Esophagus muscularis mucosa (tissue), 4 donors: ENCODE measurements at regions not wholly inside any gene's neighbourhood (a gene's known extent, or its start where the extent isn't known, plus 50 kb on each side); places are given as distances from the start of the nearest gene placed in this dataset.
"Not testable (repeated sequence)": the region's sequence is repeated elsewhere in the genome, so short reads cannot be mapped to it uniquely, and the experiment has no call there.

Experiments
- DNase-seq: peaks from one replicate; pipeline ENCODE4 v3.0.0-alpha.2; 2017; ENCODE audit errors: extremely low spot score
- H3K27ac ChIP-seq, 4 donors: fragments of 200-600 bp; sonication (generic); replicated peaks in 1 of 4; 1 replicate in 3 of 4; 2 replicates in 1 of 4; pipeline ENCODE4 v1.5.1; 2016 to 2019; ENCODE audit warnings: mild to moderate bottlenecking in 1 of 4
- H3K27me3 ChIP-seq, 4 donors: fragments of 200-600 bp; sonication (generic); one replicate each; pipeline versions ENCODE4 v1.5.1 to v1.6.0; 2016 to 2019
- H3K36me3 ChIP-seq, 4 donors: fragments of 200-600 bp; sonication (generic); one replicate each; pipeline ENCODE4 v1.5.1; 2016 to 2019
- H3K4me1 ChIP-seq, 4 donors: fragments of 200-600 bp; sonication (generic); one replicate each; pipeline ENCODE4 v1.5.1; 2016 to 2019
- H3K4me3 ChIP-seq, 4 donors: fragments of 200-600 bp; sonication (generic); 1 replicate in 2 of 4; 2 replicates in 2 of 4; pipeline ENCODE4 v1.5.1; 2016 to 2019; ENCODE audit warnings: mild to moderate bottlenecking in 4 of 4, moderate library complexity in 1 of 4
- H3K9me3 ChIP-seq, 4 donors: fragments of 200-600 bp; sonication (generic); 1 replicate in 3 of 4; 2 replicates in 1 of 4; pipeline ENCODE4 v1.5.1; 2016 to 2019
- EP300 ChIP-seq: sonication (generic); formaldehyde crosslinking; IDR thresholded peaks from one replicate; pipeline ENCODE4 v1.6.1; 2017; ENCODE audit warnings: antibody characterized with exemption
- POLR2A ChIP-seq: fragments of 450-650 bp; IDR thresholded peaks from one replicate; pipeline ENCODE4 v1.6.1; 2017; ENCODE audit warnings: antibody characterized with exemption, moderate library complexity, mild to moderate bottlenecking, low read depth
- POLR2AphosphoS5 ChIP-seq, 2 donors: sonication (generic); formaldehyde crosslinking; IDR thresholded peaks; one replicate each; pipeline ENCODE4 v1.6.1; 2017; ENCODE audit warnings: antibody characterized with exemption in 2 of 2
- WGBS: methylation state at CpG from one replicate; pipeline ENCODE4 v1.1.5; 2018; 5-methylcytosine and 5-hydroxymethylcytosine counted together
- intact Hi-C: fragments of 100-400 bp; cut with DNase I; formaldehyde crosslinking; loops from one replicate; pipeline ENCODE4 v1.15.1; 2023
- TF ChIP-seq, protein P1 (sequence below), 3 experiments: fragments of 200-600 bp in 2 of 3; fragments of 450-650 bp in 1 of 3; sonication (generic) in 2 of 3; IDR thresholded peaks; one replicate each; pipeline ENCODE4 v1.5.1; 2017 to 2019; ENCODE audit warnings: antibody characterized with exemption in 3 of 3, mild to moderate bottlenecking in 2 of 3, moderate library complexity in 1 of 3

DNA sequence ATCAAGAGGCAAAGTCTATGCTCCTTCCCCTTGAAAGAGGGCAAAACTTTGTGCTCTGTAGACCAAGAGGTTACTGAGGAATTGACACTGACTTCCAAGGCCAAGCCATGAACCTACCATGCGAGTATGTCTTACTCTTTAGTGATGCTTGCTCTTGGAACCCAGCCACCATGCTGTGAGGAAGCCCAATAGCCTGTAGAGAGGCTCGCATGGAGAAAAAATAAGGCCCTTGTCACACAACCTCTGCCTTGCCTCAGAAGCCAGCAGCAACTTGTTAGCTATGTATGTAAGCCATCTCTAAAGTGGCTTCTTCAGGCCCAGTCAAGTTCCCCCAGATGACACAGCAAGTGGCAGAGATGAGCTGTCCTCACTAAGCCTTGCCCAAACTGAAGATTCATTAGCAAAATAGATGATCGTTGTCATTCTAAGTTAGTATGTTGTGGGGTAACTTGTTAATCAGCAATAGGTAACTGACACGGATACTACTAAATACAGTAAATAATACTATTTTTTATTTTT, 66.1 kb upstream of the RGPD5 start:
- 100% methylated on average over 4 of the region's 4 CpGs for WGBS
- H3K4me3 ChIP-seq, result no peak overlapping the region
- peaks cover 0 to 6% (median 0%) of the 10 kb centered on the region in 4 donors for H3K4me1 ChIP-seq
- H3K27me3 ChIP-seq, result no peaks in the 10 kb centered on the region
- no peak for TF ChIP-seq EP300
- no peak for TF ChIP-seq POLR2A
- TF ChIP-seq, protein P1, sequence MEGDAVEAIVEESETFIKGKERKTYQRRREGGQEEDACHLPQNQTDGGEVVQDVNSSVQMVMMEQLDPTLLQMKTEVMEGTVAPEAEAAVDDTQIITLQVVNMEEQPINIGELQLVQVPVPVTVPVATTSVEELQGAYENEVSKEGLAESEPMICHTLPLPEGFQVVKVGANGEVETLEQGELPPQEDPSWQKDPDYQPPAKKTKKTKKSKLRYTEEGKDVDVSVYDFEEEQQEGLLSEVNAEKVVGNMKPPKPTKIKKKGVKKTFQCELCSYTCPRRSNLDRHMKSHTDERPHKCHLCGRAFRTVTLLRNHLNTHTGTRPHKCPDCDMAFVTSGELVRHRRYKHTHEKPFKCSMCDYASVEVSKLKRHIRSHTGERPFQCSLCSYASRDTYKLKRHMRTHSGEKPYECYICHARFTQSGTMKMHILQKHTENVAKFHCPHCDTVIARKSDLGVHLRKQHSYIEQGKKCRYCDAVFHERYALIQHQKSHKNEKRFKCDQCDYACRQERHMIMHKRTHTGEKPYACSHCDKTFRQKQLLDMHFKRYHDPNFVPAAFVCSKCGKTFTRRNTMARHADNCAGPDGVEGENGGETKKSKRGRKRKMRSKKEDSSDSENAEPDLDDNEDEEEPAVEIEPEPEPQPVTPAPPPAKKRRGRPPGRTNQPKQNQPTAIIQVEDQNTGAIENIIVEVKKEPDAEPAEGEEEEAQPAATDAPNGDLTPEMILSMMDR (IDR thresholded peaks at IDR 0.05), result no peak
- TF ChIP-seq POLR2AphosphoS5 (IDR thresholded peaks at IDR 0.05), result no peak
- DNase-seq, result no peak
- intact Hi-C loops, result no loop called here
- H3K9me3 ChIP-seq, result peaks cover 0 to 4% (median 0%) of the 10 kb centered on the region in 4 donors
- no peaks in the 10 kb centered on the region for H3K36me3 ChIP-seq
- no peak overlapping the region for H3K27ac ChIP-seq

DNA sequence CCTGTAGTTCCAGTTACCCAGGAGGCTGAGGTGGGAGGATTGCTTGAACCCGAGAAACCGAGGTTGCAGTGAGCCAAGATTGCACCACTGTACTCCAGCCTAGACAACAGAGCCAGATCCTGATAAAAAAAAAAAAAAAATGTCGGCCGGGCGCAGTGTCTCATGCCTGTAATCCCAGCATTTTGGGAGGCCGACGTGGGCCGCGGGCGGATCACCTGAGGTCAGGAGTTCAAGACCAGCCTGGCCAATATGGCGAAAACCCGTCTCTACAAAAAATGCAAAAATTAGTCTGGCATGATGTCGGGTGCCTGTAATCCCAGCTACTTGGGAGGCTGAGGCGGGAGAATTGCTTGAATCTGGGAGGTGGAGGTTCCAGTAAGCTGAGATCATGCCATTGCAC, 60.4 kb upstream of the RGPD5 start:
- H3K4me1 ChIP-seq, intact Hi-C loops, H3K36me3 ChIP-seq, H3K27ac ChIP-seq, H3K27me3 ChIP-seq, DNase-seq, H3K4me3 ChIP-seq, H3K9me3 ChIP-seq: not testable (repeated sequence)
- WGBS, result 85% methylated on average over 14 of the region's 14 CpGs

GRCh38 chr2:109736177-109736827, 57.8 kb upstream of the RGPD5 start:
- WGBS, result 56% methylated on average over 15 of the region's 15 CpGs
- intact Hi-C loops, result loop anchor here (5.0 kb wide), 1 partner anchor 189 kb away; no protein-coding TSS in a partner anchor

More at GRCh38 chr2:109736177-109736827, 57.8 kb upstream of the RGPD5 start:
- Histone ChIP-seq H3K27ac (no peak overlapping the region), H3K36me3 (no peaks in the 10 kb centered on the region), H3K9me3 (no peaks in the 10 kb centered on the region), H3K4me3 (no peak overlapping the region), H3K4me1 (peaks cover 0 to 6% (median 0%) of the 10 kb centered on the region in 4 donors), H3K27me3 (no peaks in the 10 kb centered on the region)
- DNase-seq, result no peak
- TF ChIP-seq POLR2A, result no peak
- TF ChIP-seq, protein P1 (IDR thresholded peaks at IDR 0.05), result peak; percentile 64 to 68 (median 68)
- no peak for TF ChIP-seq EP300
- TF ChIP-seq POLR2AphosphoS5 (IDR thresholded peaks at IDR 0.05), result no peak
